Loucy (cell line): ENCODE measurements at regions not wholly inside any gene's neighbourhood (a gene's known extent, or its start where the extent isn't known, plus 50 kb on each side); places are given as distances from the start of the nearest gene placed in this dataset.

Experiments used
- H2AFZ ChIP-seq: fragments of 200-600 bp; sonication (generic); 2 replicates; pipeline ENCODE4 v1.6.0; 2016; ENCODE audit warnings: antibody characterized with exemption, mild to moderate bottlenecking, low read length, moderate library complexity
- H3F3A ChIP-seq: fragments of 200-600 bp; 2 replicates; pipeline ENCODE4 v1.6.0; 2016; ENCODE audit warnings: antibody characterized with exemption, low read depth, mild to moderate bottlenecking
- H3K27me3 ChIP-seq: fragments of 200-600 bp; sonication (generic); 2 replicates; pipeline ENCODE4 v1.6.1; 2014; ENCODE audit warnings: low read length, mild to moderate bottlenecking; ENCODE audit not compliant: insufficient read depth, poor library complexity, severe bottlenecking
- H3K36me3 ChIP-seq: fragments of 200-600 bp; sonication (generic); 2 replicates; pipeline ENCODE4 v1.6.1; 2016; ENCODE audit warnings: low read length; ENCODE audit not compliant: insufficient read depth
- H3K4me1 ChIP-seq: fragments of 200-600 bp; sonication (generic); 2 replicates; pipeline ENCODE4 v1.5.1; 2014; ENCODE audit warnings: low read length, mild to moderate bottlenecking; ENCODE audit not compliant: insufficient read depth, poor library complexity, severe bottlenecking
- H3K4me2 ChIP-seq: fragments of 200-600 bp; sonication (generic); 2 replicates; pipeline ENCODE4 v1.6.0; 2014; ENCODE audit warnings: antibody characterized with exemption, low read length, low read depth, mild to moderate bottlenecking; ENCODE audit not compliant: poor library complexity, severe bottlenecking
- H3K4me3 ChIP-seq: fragments of 200-600 bp; sonication (generic); 2 replicates; pipeline ENCODE4 v1.5.1; 2014; ENCODE audit warnings: low read length, mild to moderate bottlenecking, mixed read lengths; ENCODE audit not compliant: poor library complexity, severe bottlenecking
- H3K79me2 ChIP-seq: fragments of 200-600 bp; sonication (generic); 2 replicates; pipeline ENCODE4 v1.6.1; 2014; ENCODE audit warnings: low read length; ENCODE audit not compliant: insufficient read depth
- H3K9ac ChIP-seq: fragments of 200-600 bp; sonication (generic); 2 replicates; pipeline ENCODE4 v1.6.0; 2014; ENCODE audit warnings: mild to moderate bottlenecking, low read depth, low read length, moderate library complexity; ENCODE audit not compliant: poor library complexity, severe bottlenecking
- H3K9me2 ChIP-seq: fragments of 200-600 bp; sonication (generic); replicated peaks from 2 replicates; pipeline ENCODE4 v1.6.1; 2016; ENCODE audit warnings: low read depth, low read length, mixed read lengths
- H3K9me3 ChIP-seq: fragments of 200-600 bp; sonication (generic); 2 replicates; pipeline ENCODE4 v1.6.1; 2014; ENCODE audit warnings: mild to moderate bottlenecking, antibody characterized with exemption, low read length, low read depth; ENCODE audit not compliant: insufficient read depth
- H4K20me1 ChIP-seq: fragments of 200-600 bp; sonication (generic); 2 replicates; pipeline ENCODE4 v1.6.0; 2014; ENCODE audit warnings: antibody characterized with exemption, low read length, mild to moderate bottlenecking; ENCODE audit not compliant: insufficient read depth, poor library complexity, severe bottlenecking
- EZH2phosphoT487 ChIP-seq: fragments of 200-600 bp; IDR thresholded peaks from 2 replicates; pipeline ENCODE4 v1.6.1; 2018; ENCODE audit warnings: antibody characterized with exemption, mild to moderate bottlenecking, moderate library complexity, borderline replicate concordance
- TF ChIP-seq, protein P1 (sequence below): fragments of 200-600 bp; sonication (generic); conservative IDR thresholded peaks from 2 replicates; pipeline ENCODE4 v1.5.1; 2014; ENCODE audit warnings: mild to moderate bottlenecking, antibody characterized with exemption, low read length

GRCh38 chr11:19392847-19393518 is 152.2 kb upstream of the E2F8 start:
- Histone ChIP-seq H3K9ac (no peak overlapping the region), H3K4me2 (no peak overlapping the region), H3K36me3 (no peaks in the 10 kb centered on the region), H3K4me3 (no peak overlapping the region), H4K20me1 (no peaks in the 10 kb centered on the region), H3K9me2 (no peaks in the 10 kb centered on the region), H2AFZ (no peak overlapping the region), H3K27me3 (peaks cover 38% of the 10 kb centered on the region), H3K9me3 (no peaks in the 10 kb centered on the region), H3F3A (no peaks in the 10 kb centered on the region; the same call in 1 of the 2 replicates), H3K4me1 (peaks cover 14% of the 10 kb centered on the region), H3K79me2 (no peaks in the 10 kb centered on the region)
- TF ChIP-seq EZH2phosphoT487: no peak
- TF ChIP-seq, protein P1, sequence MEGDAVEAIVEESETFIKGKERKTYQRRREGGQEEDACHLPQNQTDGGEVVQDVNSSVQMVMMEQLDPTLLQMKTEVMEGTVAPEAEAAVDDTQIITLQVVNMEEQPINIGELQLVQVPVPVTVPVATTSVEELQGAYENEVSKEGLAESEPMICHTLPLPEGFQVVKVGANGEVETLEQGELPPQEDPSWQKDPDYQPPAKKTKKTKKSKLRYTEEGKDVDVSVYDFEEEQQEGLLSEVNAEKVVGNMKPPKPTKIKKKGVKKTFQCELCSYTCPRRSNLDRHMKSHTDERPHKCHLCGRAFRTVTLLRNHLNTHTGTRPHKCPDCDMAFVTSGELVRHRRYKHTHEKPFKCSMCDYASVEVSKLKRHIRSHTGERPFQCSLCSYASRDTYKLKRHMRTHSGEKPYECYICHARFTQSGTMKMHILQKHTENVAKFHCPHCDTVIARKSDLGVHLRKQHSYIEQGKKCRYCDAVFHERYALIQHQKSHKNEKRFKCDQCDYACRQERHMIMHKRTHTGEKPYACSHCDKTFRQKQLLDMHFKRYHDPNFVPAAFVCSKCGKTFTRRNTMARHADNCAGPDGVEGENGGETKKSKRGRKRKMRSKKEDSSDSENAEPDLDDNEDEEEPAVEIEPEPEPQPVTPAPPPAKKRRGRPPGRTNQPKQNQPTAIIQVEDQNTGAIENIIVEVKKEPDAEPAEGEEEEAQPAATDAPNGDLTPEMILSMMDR: no peak

DNA sequence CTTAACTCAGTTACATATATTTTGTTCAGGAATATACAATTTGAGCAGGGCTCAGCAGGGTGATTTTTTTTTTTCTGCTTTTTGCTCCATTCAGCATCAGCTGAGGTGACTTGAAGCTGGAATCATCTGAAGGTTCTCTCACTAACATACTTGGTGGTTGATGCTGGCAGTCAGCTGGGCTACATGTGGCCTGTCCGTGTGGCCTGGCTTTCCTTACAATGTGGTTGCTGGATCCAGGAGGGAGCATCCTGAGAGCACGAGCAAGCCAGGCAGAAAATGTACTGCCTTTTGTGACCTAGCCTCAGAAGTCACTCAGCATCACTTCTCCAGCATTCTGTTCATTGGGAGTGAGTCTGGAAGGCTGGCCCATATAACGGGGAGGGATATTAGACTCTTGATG is 151.6 kb upstream of the E2F8 start:
- Histone ChIP-seq H2AFZ (no peak overlapping the region), H3K27me3 (peaks cover 32% of the 10 kb centered on the region), H3K9me2 (no peaks in the 10 kb centered on the region), H3F3A (no peaks in the 10 kb centered on the region; the same call in 1 of the 2 replicates), H3K9ac (no peak overlapping the region), H3K4me1 (peaks cover 14% of the 10 kb centered on the region), H3K79me2 (no peaks in the 10 kb centered on the region), H3K4me2 (no peak overlapping the region), H3K9me3 (no peaks in the 10 kb centered on the region), H4K20me1 (no peaks in the 10 kb centered on the region), H3K4me3 (no peak overlapping the region), H3K36me3 (no peaks in the 10 kb centered on the region)
- TF ChIP-seq, protein P1: no peak
- no peak for TF ChIP-seq EZH2phosphoT487

- H4K20me1 ChIP-seq: no peaks in the 10 kb centered on the region
- H3K9me2 ChIP-seq: no peaks in the 10 kb centered on the region
- no peak overlapping the region for H2AFZ ChIP-seq
These were observed 150.9 kb upstream of the E2F8 start for GRCh38 chr11:19391652-19392051.

More at GRCh38 chr11:19391652-19392051, 150.9 kb upstream of the E2F8 start:
- H3F3A ChIP-seq: no peaks in the 10 kb centered on the region; the same call in 1 of the 2 replicates
- no peak overlapping the region for H3K9ac ChIP-seq
- no peaks in the 10 kb centered on the region for H3K36me3 ChIP-seq
- H3K4me3 ChIP-seq: no peak overlapping the region
- no peak overlapping the region for H3K4me2 ChIP-seq
- H3K79me2 ChIP-seq: no peaks in the 10 kb centered on the region
- H3K27me3 ChIP-seq: peaks cover 25% of the 10 kb centered on the region
- H3K9me3 ChIP-seq: no peaks in the 10 kb centered on the region
- TF ChIP-seq, protein P1: no peak
- no peak for TF ChIP-seq EZH2phosphoT487
- peaks cover 14% of the 10 kb centered on the region for H3K4me1 ChIP-seq
